HEK293T (cell line): ENCODE measurements at regions not wholly inside any gene's neighbourhood (a gene's known extent, or its start where the extent isn't known, plus 50 kb on each side); places are given as distances from the start of the nearest gene placed in this dataset.

Experiments
- BHLHE40 ChIP-seq: fragments of 450-650 bp; IDR thresholded peaks from 2 replicates; pipeline ENCODE4 v1.6.1; 2016; ENCODE audit warnings: mild to moderate bottlenecking, moderate library complexity, borderline replicate concordance
- CTBP1 ChIP-seq: fragments of 450-650 bp; IDR thresholded peaks from 2 replicates; pipeline ENCODE4 v1.6.1; 2016; ENCODE audit warnings: borderline replicate concordance
- ELF4 ChIP-seq: fragments of 450-650 bp; IDR thresholded peaks from 2 replicates; pipeline ENCODE4 v1.6.1; 2017; ENCODE audit warnings: antibody characterized with exemption
- FOXK2 ChIP-seq: fragments of 450-650 bp; IDR thresholded peaks from 2 replicates; pipeline ENCODE4 v1.6.1; 2016; ENCODE audit warnings: mild to moderate bottlenecking
- FOXM1 ChIP-seq: fragments of 450-650 bp; IDR thresholded peaks from 2 replicates; pipeline ENCODE4 v1.6.1; 2017; ENCODE audit warnings: mild to moderate bottlenecking, borderline replicate concordance
- HDGF ChIP-seq: fragments of 450-650 bp; IDR thresholded peaks from 2 replicates; pipeline ENCODE4 v1.6.1; 2017; ENCODE audit warnings: antibody characterized with exemption, borderline replicate concordance
- NFRKB ChIP-seq: fragments of 450-650 bp; IDR thresholded peaks from 2 replicates; pipeline ENCODE4 v1.6.1; 2016; ENCODE audit warnings: mild to moderate bottlenecking, moderate library complexity
- PKNOX1 ChIP-seq: fragments of 450-650 bp; IDR thresholded peaks from 2 replicates; pipeline ENCODE4 v1.6.1; 2016
- SP1 ChIP-seq: fragments of 450-650 bp; IDR thresholded peaks from 2 replicates; pipeline ENCODE4 v1.6.1; 2017
- SUZ12 ChIP-seq: fragments of 450-650 bp; IDR thresholded peaks from 2 replicates; pipeline ENCODE4 v1.6.1; 2016; ENCODE audit warnings: mild to moderate bottlenecking
- ZNF384 ChIP-seq: fragments of 450-650 bp; IDR thresholded peaks from 2 replicates; pipeline ENCODE4 v1.6.1; 2016

GRCh38 chr4:118585015-118585414, 100.2 kb upstream of the METTL14 start:
- no peak for TF ChIP-seq NFRKB
- TF ChIP-seq ELF4, result no peak
- no peak for TF ChIP-seq FOXM1
- no peak for TF ChIP-seq SUZ12
- TF ChIP-seq SP1, result no peak
- no peak for TF ChIP-seq ZNF384
- no peak for TF ChIP-seq FOXK2
- no peak for TF ChIP-seq PKNOX1
- TF ChIP-seq CTBP1, result no peak
- no peak for TF ChIP-seq BHLHE40
- no peak for TF ChIP-seq HDGF
